ENCODE measurements at regions not wholly inside any gene's neighbourhood (a gene's known extent, or its start where the extent isn't known, plus 50 kb on each side); places are given as distances from the start of the nearest gene placed in this dataset.

GRCh38 chr15:72866866-72867616 is 83.5 kb upstream of the ADPGK start:
- no peak overlapping the region for H3K4me3 ChIP-seq (replicated peaks; ENCODE audit: low read depth, low read length)
- TF ChIP-seq, protein P1, sequence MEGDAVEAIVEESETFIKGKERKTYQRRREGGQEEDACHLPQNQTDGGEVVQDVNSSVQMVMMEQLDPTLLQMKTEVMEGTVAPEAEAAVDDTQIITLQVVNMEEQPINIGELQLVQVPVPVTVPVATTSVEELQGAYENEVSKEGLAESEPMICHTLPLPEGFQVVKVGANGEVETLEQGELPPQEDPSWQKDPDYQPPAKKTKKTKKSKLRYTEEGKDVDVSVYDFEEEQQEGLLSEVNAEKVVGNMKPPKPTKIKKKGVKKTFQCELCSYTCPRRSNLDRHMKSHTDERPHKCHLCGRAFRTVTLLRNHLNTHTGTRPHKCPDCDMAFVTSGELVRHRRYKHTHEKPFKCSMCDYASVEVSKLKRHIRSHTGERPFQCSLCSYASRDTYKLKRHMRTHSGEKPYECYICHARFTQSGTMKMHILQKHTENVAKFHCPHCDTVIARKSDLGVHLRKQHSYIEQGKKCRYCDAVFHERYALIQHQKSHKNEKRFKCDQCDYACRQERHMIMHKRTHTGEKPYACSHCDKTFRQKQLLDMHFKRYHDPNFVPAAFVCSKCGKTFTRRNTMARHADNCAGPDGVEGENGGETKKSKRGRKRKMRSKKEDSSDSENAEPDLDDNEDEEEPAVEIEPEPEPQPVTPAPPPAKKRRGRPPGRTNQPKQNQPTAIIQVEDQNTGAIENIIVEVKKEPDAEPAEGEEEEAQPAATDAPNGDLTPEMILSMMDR (IDR thresholded peaks at IDR 0.05; ENCODE audit: low read length, missing control alignments): no peak
- DNase-seq (ENCODE audit: low read depth): no peak

DNA sequence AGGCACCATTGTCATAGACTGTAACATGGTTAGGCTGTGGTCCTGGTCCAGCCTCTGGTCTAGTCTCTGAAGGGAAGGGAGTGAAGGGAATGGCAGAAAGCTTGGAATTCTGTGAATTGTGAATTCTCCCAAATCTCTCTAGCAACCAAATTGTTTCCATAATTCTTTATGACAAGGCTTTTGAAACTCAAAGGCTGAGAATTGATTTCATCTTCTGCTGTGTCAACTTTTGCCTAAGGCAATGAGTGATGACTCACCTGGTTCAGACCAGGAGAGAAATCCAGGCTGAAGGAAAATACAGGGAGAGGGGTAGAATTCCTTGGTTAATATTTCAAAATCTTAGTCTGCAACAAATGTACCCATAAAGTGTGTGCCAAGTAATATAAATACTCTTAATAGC is 82.6 kb upstream of the ADPGK start:
- DNase-seq (ENCODE audit: low read depth): no peak
- no peak overlapping the region for H3K4me3 ChIP-seq (replicated peaks; ENCODE audit: low read depth, low read length)
- TF ChIP-seq, protein P1 (IDR thresholded peaks at IDR 0.05; ENCODE audit: low read length, missing control alignments): no peak

DNA sequence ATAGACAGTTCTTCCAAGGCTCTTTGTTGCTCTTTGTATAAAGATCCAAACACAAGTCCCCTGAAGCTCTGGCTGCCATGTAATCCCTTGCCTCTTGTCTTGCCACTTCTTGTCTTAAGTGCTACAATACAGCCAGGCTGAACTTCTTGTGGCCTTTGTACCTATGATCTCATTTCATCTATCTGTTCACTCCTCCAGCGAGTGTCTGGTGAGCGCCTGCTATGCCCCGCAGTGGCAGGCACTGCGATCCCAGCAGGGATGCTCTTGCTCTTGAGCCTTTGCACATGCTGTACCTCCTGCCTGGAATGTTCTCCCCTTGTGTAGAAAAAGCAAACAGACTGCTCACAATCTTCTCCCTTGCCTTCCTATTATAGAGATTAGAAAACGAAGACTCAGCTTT is 81.9 kb upstream of the ADPGK start:
- DNase-seq (ENCODE audit: low read depth): no peak
- no peak overlapping the region for H3K4me3 ChIP-seq (replicated peaks; ENCODE audit: low read depth, low read length)
- TF ChIP-seq, protein P1 (IDR thresholded peaks at IDR 0.05; ENCODE audit: low read length, missing control alignments): no peak

GRCh38 chr15:72864681-72865080 is 81.1 kb upstream of the ADPGK start:
- no peak overlapping the region for H3K4me3 ChIP-seq (replicated peaks; ENCODE audit: low read depth, low read length)
- TF ChIP-seq, protein P1 (IDR thresholded peaks at IDR 0.05; ENCODE audit: low read length, missing control alignments): no peak
- no peak for DNase-seq (ENCODE audit: low read depth)

DNA sequence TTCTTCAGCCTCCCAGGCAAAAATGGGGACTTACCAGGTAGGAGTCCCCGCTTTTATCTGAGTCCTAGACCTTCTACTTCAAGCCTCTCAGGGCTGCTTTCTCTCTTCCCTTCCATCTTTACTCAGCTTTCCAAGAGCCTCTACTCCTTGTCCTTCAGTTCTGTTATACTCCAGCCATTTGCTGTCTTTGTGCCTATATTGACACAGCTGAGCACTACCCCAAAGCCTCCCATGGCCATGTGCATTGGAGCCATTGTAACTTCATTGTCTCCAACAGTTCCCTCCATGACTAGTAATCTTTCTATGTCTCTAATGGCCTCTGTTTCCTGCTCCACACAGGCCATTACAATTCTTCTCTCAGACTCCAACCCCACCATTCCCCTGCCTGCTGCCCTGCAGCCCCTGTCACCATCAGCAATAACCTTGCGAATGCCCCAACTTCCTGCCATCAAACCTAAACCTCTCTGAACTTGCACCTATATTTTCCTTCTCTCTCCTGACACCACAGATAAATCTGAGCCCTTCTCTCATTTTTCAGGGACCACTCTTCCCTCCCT is 77.9 kb upstream of the ADPGK start:
- DNase-seq (ENCODE audit: low read depth): no peak
- TF ChIP-seq, protein P1 (IDR thresholded peaks at IDR 0.05; ENCODE audit: low read length, missing control alignments): no peak
- H3K4me3 ChIP-seq (replicated peaks; ENCODE audit: low read depth, low read length): no peak overlapping the region

GRCh38 chr15:72859757-72860145 is 76.2 kb upstream of the ADPGK start:
- TF ChIP-seq, protein P1 (IDR thresholded peaks at IDR 0.05; ENCODE audit: low read length, missing control alignments): no peak
- no peak overlapping the region for H3K4me3 ChIP-seq (replicated peaks; ENCODE audit: low read depth, low read length)
- DNase-seq (ENCODE audit: low read depth): no peak
